GM12873 (cell line): ENCODE measurements at regions not wholly inside any gene's neighbourhood (a gene's known extent, or its start where the extent isn't known, plus 50 kb on each side); places are given as distances from the start of the nearest gene placed in this dataset.

Source experiments
- TF ChIP-seq, protein P1 (sequence below): IDR thresholded peaks from 2 replicates; pipeline ENCODE4 v1.5.1; 2012; ENCODE audit warnings: low read depth, mild to moderate bottlenecking, moderate library complexity, low read length, control low read depth; ENCODE audit not compliant: insufficient read depth; ENCODE audit errors: missing control alignments

DNA sequence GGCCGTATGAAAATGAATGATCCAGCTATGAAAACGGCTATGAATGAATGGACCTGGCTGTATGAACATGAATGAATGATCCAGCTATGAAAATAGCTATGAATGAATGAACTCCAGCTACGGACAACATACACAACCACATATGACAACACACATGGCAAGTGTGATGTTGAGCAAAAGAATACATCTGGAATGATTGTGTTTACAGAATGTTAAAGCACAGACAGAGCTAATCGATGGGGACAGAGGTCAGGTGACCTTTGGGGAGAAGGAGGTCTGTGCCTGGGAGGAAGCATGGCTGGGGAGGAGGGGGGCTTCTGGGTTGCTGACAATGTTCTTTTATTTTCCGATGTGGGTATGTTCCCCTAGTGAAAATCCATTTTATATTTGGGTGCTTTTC is 174.0 kb upstream of the WSCD1 start:
- TF ChIP-seq, protein P1, sequence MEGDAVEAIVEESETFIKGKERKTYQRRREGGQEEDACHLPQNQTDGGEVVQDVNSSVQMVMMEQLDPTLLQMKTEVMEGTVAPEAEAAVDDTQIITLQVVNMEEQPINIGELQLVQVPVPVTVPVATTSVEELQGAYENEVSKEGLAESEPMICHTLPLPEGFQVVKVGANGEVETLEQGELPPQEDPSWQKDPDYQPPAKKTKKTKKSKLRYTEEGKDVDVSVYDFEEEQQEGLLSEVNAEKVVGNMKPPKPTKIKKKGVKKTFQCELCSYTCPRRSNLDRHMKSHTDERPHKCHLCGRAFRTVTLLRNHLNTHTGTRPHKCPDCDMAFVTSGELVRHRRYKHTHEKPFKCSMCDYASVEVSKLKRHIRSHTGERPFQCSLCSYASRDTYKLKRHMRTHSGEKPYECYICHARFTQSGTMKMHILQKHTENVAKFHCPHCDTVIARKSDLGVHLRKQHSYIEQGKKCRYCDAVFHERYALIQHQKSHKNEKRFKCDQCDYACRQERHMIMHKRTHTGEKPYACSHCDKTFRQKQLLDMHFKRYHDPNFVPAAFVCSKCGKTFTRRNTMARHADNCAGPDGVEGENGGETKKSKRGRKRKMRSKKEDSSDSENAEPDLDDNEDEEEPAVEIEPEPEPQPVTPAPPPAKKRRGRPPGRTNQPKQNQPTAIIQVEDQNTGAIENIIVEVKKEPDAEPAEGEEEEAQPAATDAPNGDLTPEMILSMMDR = no peak

DNA sequence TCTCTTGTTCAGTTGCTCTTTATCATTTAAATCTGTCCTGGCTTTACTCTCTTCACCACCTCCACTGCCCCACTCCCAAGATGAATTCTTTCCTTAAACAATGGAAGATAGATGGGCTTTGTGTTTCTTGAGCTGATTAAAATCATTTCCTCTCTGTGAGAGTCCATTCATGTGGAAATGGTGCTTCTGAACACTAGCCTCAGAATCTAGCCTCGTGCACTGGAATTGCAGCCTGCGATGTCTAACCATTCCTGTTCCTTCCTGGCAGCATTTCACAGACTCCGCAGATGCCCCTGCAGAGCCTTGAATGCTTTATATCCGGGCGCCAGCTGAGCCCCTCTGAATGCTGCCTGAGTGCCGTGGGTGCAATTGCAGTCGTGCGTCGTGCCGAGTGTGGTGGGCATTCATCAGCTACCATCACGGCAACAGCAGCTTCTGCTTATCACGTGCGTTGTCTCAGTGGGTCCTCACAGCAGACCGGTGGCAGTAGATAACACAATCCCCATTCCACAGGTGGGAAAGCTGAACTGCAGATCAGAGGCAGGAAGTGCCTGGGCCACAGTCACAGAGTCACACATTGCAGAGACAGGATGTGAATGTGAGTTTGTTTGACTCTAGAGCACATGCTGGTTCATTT is 172.8 kb upstream of the WSCD1 start:
- TF ChIP-seq, protein P1 = no peak

GRCh38 chr17:5898406-5898805 is 171.8 kb upstream of the WSCD1 start:
- TF ChIP-seq, protein P1 = no peak

DNA sequence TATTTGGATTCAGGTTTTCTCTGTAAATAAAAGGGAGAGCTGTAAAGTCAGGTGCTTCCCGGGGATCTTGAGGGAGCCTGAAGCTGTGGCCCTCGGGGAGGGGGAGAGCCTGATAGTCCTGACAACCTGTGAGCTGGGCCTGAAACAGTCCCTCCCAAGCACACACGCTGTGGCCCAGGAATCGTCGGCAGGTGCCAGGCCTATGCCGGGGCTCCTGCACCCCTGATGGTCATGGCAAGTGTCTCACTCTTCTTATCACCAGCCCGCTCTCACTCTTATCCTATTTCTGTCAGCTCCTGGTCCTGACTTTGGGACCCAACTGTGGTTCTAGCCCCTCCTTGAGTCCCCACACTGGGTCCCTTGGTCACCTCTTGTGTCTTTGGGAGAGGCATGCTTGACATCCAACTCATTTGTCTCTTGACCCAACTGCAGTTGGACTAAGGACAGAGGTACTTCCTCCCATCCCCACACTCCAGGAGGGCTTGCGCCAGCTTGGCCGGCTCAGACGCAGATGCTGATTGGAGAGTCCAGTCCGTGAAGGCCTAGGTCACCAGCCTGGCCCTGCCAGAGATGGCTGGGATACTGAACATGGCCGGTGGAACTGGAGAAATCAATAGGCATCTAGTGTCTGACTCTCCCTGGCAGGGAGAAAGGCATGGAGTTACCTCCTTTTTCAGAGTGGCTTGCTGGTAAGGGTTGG is 170.5 kb upstream of the WSCD1 start:
- TF ChIP-seq, protein P1 = no peak

DNA sequence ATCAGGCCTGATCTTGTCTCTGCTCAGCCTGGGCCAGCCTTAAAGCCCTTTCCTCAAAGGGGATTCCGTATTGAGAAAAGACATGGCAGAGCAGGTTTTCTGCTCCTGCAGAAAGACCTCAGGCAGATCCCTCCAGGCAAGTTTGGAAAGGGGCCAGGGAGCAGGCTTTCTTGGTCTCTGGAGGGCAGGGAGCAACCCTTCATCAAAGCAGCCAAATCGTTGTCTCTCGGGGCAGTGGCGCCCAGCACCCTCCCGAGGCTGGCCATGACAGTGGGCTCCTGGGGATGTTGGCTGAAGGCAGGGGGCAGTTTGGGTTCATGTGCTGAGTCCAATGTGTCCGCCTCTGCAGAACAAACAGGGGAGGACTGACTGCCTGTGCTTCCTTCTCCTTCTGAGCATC is 168.4 kb upstream of the WSCD1 start:
- TF ChIP-seq, protein P1 = no peak

GRCh38 chr17:5902181-5903140 is 167.7 kb upstream of the WSCD1 start:
- TF ChIP-seq, protein P1 = no peak

- TF ChIP-seq, protein P1 = no peak
These were observed 158.3 kb upstream of the WSCD1 start for GRCh38 chr17:5911919-5912318.
